GM19035 (cell line): ENCODE measurements at regions not wholly inside any gene's neighbourhood (a gene's known extent, or its start where the extent isn't known, plus 50 kb on each side); places are given as distances from the start of the nearest gene placed in this dataset.

ENCODE experiments used
- ATAC-seq: cut with Tn5 transposase; IDR thresholded peaks from one replicate; pipeline ENCODE4 v1.9.1; 2021; ENCODE audit not compliant: unreplicated experiment

- ATAC-seq, result no peak
Measured at GRCh38 chr3:68468695-68469375, 463.5 kb downstream of the TAFA4 start.

GRCh38 chr3:68467465-68467864 is 464.9 kb downstream of the TAFA4 start:
- ATAC-seq, result no peak

GRCh38 chr3:68458581-68458980 is 473.8 kb downstream of the TAFA4 start:
- ATAC-seq, result no peak

GRCh38 chr3:68448510-68449383 is 483.6 kb downstream of the TAFA4 start:
- no peak for ATAC-seq

GRCh38 chr3:68447885-68448284 is 484.5 kb downstream of the TAFA4 start:
- ATAC-seq, result no peak

- no peak for ATAC-seq
Measured at GRCh38 chr3:68441054-68441453, 491.3 kb downstream of the TAFA4 start.

GRCh38 chr3:68436619-68437401 is 495.5 kb downstream of the TAFA4 start:
- no peak for ATAC-seq

GRCh38 chr3:68428495-68428894 is 503.9 kb downstream of the TAFA4 start:
- no peak for ATAC-seq

GRCh38 chr3:68424796-68425460 is 507.4 kb downstream of the TAFA4 start:
- no peak for ATAC-seq

GRCh38 chr3:68408626-68409025 is 523.7 kb downstream of the TAFA4 start:
- no peak for ATAC-seq

GRCh38 chr3:68403741-68404140 is 528.6 kb downstream of the TAFA4 start:
- ATAC-seq, result no peak

- ATAC-seq, result no peak
Measured at GRCh38 chr3:68402235-68402918, 530.0 kb downstream of the TAFA4 start.

GRCh38 chr3:68378631-68379030 is 553.7 kb downstream of the TAFA4 start:
- ATAC-seq, result no peak

GRCh38 chr3:68373727-68374126 is 558.6 kb downstream of the TAFA4 start:
- no peak for ATAC-seq

GRCh38 chr3:68363796-68364195 is 568.6 kb downstream of the TAFA4 start:
- no peak for ATAC-seq

- no peak for ATAC-seq
Measured at GRCh38 chr3:68360492-68360891, 571.9 kb downstream of the TAFA4 start.

GRCh38 chr3:68345781-68346180 is 586.6 kb downstream of the TAFA4 start:
- no peak for ATAC-seq

GRCh38 chr3:68342426-68342825 is 589.9 kb downstream of the TAFA4 start:
- ATAC-seq, result no peak

GRCh38 chr3:68336042-68336441 is 596.3 kb downstream of the TAFA4 start:
- ATAC-seq, result no peak

- ATAC-seq, result no peak
Measured at GRCh38 chr3:68334367-68334986, 597.9 kb downstream of the TAFA4 start.
